GM21825 (cell line): ENCODE measurements at regions not wholly inside any gene's neighbourhood (a gene's known extent, or its start where the extent isn't known, plus 50 kb on each side); places are given as distances from the start of the nearest gene placed in this dataset.

ENCODE experiments used
- ATAC-seq: cut with Tn5 transposase; IDR thresholded peaks from one replicate; pipeline ENCODE4 v1.9.1; 2021; ENCODE audit warnings: mild to moderate bottlenecking, moderate library complexity; ENCODE audit not compliant: unreplicated experiment

- ATAC-seq: no peak
Measured at GRCh38 chr4:10181745-10182445, 65.3 kb upstream of the WDR1 start.

- peak; percentile 94 for ATAC-seq
Measured at GRCh38 chr4:10180927-10181744, 64.5 kb upstream of the WDR1 start.

- ATAC-seq: no peak
Measured at GRCh38 chr4:10180603-10180926, 64.0 kb upstream of the WDR1 start.

GRCh38 chr4:10179957-10180602, 63.5 kb upstream of the WDR1 start:
- ATAC-seq: no peak

- no peak for ATAC-seq
Measured at GRCh38 chr4:10178763-10179162, 62.2 kb upstream of the WDR1 start.

- no peak for ATAC-seq
Measured at GRCh38 chr4:10175626-10176025, 59.0 kb upstream of the WDR1 start.

GRCh38 chr4:10173754-10174749, 57.5 kb upstream of the WDR1 start:
- ATAC-seq: no peak

- ATAC-seq: no peak
Measured at GRCh38 chr4:10173037-10173753, 56.6 kb upstream of the WDR1 start.

- no peak for ATAC-seq
Measured at GRCh38 chr4:10172278-10172921, 55.8 kb upstream of the WDR1 start.

- no peak for ATAC-seq
Measured at GRCh38 chr4:10171055-10171454, 54.5 kb upstream of the WDR1 start.

- ATAC-seq: no peak
Measured at GRCh38 chr4:10169839-10170387, 53.3 kb upstream of the WDR1 start.

GRCh38 chr4:10168151-10168550, 51.6 kb upstream of the WDR1 start:
- no peak for ATAC-seq

- no peak for ATAC-seq
Measured at GRCh38 chr4:10167201-10167600, 50.6 kb upstream of the WDR1 start.
